ENCODE measurements at regions not wholly inside any gene's neighbourhood (a gene's known extent, or its start where the extent isn't known, plus 50 kb on each side); places are given as distances from the start of the nearest gene placed in this dataset.

GRCh38 chr12:61011767-61012423 is 1248.3 kb upstream of the USP15 start:
- TF ChIP-seq CTCF (IDR thresholded peaks at IDR 0.05): no peak
- TF ChIP-seq POLR2A (IDR thresholded peaks at IDR 0.05): no peak

Data from right lobe of liver (tissue), 4 donors.